HG03575 (cell line): ENCODE measurements at regions not wholly inside any gene's neighbourhood (a gene's known extent, or its start where the extent isn't known, plus 50 kb on each side); places are given as distances from the start of the nearest gene placed in this dataset.

ENCODE experiments used
- ATAC-seq: cut with Tn5 transposase; IDR thresholded peaks from one replicate; pipeline ENCODE4 v1.9.1; 2021; ENCODE audit not compliant: unreplicated experiment, insufficient number of reproducible peaks, low FRiP score; ENCODE audit errors: extremely low read depth

- no peak for ATAC-seq
Measured at GRCh38 chr5:62011089-62011664, 294.8 kb upstream of the KIF2A start.

- ATAC-seq: no peak
Measured at GRCh38 chr5:62017092-62017491, 288.9 kb upstream of the KIF2A start.

- ATAC-seq: no peak
Measured at GRCh38 chr5:62029303-62029702, 276.7 kb upstream of the KIF2A start.

GRCh38 chr5:62030326-62030725 lies 275.7 kb upstream of the KIF2A start:
- no peak for ATAC-seq

GRCh38 chr5:62038024-62038423 lies 268.0 kb upstream of the KIF2A start:
- ATAC-seq: no peak

- ATAC-seq: no peak
Measured at GRCh38 chr5:62041156-62041756, 264.8 kb upstream of the KIF2A start.

GRCh38 chr5:62042007-62042406 lies 264.0 kb upstream of the KIF2A start:
- no peak for ATAC-seq

GRCh38 chr5:62043289-62044280 lies 262.4 kb upstream of the KIF2A start:
- ATAC-seq: no peak

- no peak for ATAC-seq
Measured at GRCh38 chr5:62044989-62045388, 261.0 kb upstream of the KIF2A start.

GRCh38 chr5:62046191-62046590 lies 259.8 kb upstream of the KIF2A start:
- no peak for ATAC-seq

- no peak for ATAC-seq
Measured at GRCh38 chr5:62051747-62052146, 254.3 kb upstream of the KIF2A start.

- ATAC-seq: no peak
Measured at GRCh38 chr5:62059960-62060359, 246.0 kb upstream of the KIF2A start.

GRCh38 chr5:62065050-62065449 lies 241.0 kb upstream of the KIF2A start:
- ATAC-seq: no peak

- no peak for ATAC-seq
Measured at GRCh38 chr5:62066761-62067277, 239.2 kb upstream of the KIF2A start.

GRCh38 chr5:62068554-62068953 lies 237.5 kb upstream of the KIF2A start:
- no peak for ATAC-seq

GRCh38 chr5:62077387-62077786 lies 228.6 kb upstream of the KIF2A start:
- no peak for ATAC-seq

- no peak for ATAC-seq
Measured at GRCh38 chr5:62077823-62078550, 228.0 kb upstream of the KIF2A start.

GRCh38 chr5:62082370-62082801 lies 223.6 kb upstream of the KIF2A start:
- ATAC-seq: no peak

GRCh38 chr5:62083247-62083646 lies 222.8 kb upstream of the KIF2A start:
- ATAC-seq: no peak
